ENCODE measurements at regions not wholly inside any gene's neighbourhood (a gene's known extent, or its start where the extent isn't known, plus 50 kb on each side); places are given as distances from the start of the nearest gene placed in this dataset.

DNA sequence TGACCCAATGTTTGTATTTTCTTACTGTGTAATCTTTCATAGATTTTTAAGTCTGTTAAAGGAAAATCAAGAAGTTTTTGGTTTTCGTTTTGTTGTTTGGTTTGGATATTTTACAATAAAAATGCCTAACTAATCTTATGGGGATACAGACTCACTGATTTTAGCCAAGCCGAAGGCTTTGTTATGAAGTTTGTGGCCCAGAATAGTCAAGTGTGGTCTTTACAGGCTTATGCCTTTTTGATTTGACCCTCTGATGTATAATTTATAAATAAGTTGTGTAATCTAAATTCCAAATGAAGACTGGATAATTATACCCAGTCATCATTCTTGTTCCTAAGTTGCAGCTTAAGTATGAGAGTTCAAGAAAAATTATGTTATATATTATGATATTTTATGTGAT lies 739.3 kb downstream of the ADGRL2 start:
- Histone ChIP-seq H4K20me1 (ENCODE audit: insufficient read depth, low read length) (no peaks in the 10 kb centered on the region), H3K4ac (ENCODE audit: low read depth, low read length) (no peak overlapping the region), H3K9me1 (ENCODE audit: insufficient read depth, low read length) (no peaks in the 10 kb centered on the region), H2BK20ac (ENCODE audit: low read depth, low read length) (no peak overlapping the region), H3K23ac (ENCODE audit: low read depth, low read length) (no peak overlapping the region), H3K56ac (ENCODE audit: extremely low read depth, insufficient read depth, low read length) (no peak overlapping the region), H3K14ac (replicated peaks; ENCODE audit: low read depth, low read length) (no peak overlapping the region), H4K8ac (ENCODE audit: low read depth in 2 of 2, low read length in 2 of 2) (no peak overlapping the region), H3K36me3 (ENCODE audit: control insufficient read depth, insufficient read depth, low read length) (no peaks in the 10 kb centered on the region), H2BK5ac (ENCODE audit: low read depth, low read length, poor library complexity, severe bottlenecking) (no peak overlapping the region), H2AK9ac (replicated peaks; ENCODE audit: low read depth, low read length, poor library complexity) (no peak overlapping the region), H2AK5ac (ENCODE audit: low read depth, low read length) (no peak overlapping the region), H3K27me3 (ENCODE audit: control insufficient read depth, insufficient read depth, low read length) (no peaks in the 10 kb centered on the region), H3K4me1 (ENCODE audit: control insufficient read depth, insufficient read depth, low read length) (no peaks in the 10 kb centered on the region), H2AFZ (replicated peaks; ENCODE audit: low read length, poor library complexity) (no peak overlapping the region), H4K5ac (ENCODE audit: low read depth, low read length) (no peak overlapping the region), H3K9ac (ENCODE audit: low read depth, low read length) (no peak overlapping the region), H2BK15ac (ENCODE audit: low read depth, low read length) (no peak overlapping the region), H3K9me3 (ENCODE audit: control insufficient read depth, insufficient read depth, low read length) (peaks cover 3% of the 10 kb centered on the region), H3K79me1 (ENCODE audit: low read depth in 1 of 2, low read length in 2 of 2) (no peaks in the 10 kb centered on the region), H3K27ac (ENCODE audit: insufficient read depth, low read length) (no peak overlapping the region), H4K91ac (ENCODE audit: insufficient read depth, low read depth, low read length) (no peak overlapping the region), H3K4me2 (ENCODE audit: low read depth, low read length) (no peak overlapping the region), H3K18ac (ENCODE audit: low read depth, low read length) (no peak overlapping the region), H2BK120ac (ENCODE audit: low read depth, low read length) (no peak overlapping the region), H3K4me3 (ENCODE audit: insufficient read depth, low read depth, low read length) (no peak overlapping the region)
- CTCF ChIA-PET: no interaction called here
- no peak for TF ChIP-seq MAFK (IDR thresholded peaks at IDR 0.05; ENCODE audit: low read depth, low read length)
- no peak for TF ChIP-seq RFX5 (IDR thresholded peaks at IDR 0.05; ENCODE audit: low read depth, low read length)
- TF ChIP-seq RCOR1 (IDR thresholded peaks at IDR 0.05; ENCODE audit: insufficient replicate concordance, low read length): no peak
- TF ChIP-seq, protein P1, sequence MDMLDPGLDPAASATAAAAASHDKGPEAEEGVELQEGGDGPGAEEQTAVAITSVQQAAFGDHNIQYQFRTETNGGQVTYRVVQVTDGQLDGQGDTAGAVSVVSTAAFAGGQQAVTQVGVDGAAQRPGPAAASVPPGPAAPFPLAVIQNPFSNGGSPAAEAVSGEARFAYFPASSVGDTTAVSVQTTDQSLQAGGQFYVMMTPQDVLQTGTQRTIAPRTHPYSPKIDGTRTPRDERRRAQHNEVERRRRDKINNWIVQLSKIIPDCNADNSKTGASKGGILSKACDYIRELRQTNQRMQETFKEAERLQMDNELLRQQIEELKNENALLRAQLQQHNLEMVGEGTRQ (IDR thresholded peaks at IDR 0.05; ENCODE audit: low read depth, low read length): no peak
- no peak for TF ChIP-seq SMC3 (IDR thresholded peaks at IDR 0.05; ENCODE audit: low read depth, low read length)
- TF ChIP-seq, protein P2, sequence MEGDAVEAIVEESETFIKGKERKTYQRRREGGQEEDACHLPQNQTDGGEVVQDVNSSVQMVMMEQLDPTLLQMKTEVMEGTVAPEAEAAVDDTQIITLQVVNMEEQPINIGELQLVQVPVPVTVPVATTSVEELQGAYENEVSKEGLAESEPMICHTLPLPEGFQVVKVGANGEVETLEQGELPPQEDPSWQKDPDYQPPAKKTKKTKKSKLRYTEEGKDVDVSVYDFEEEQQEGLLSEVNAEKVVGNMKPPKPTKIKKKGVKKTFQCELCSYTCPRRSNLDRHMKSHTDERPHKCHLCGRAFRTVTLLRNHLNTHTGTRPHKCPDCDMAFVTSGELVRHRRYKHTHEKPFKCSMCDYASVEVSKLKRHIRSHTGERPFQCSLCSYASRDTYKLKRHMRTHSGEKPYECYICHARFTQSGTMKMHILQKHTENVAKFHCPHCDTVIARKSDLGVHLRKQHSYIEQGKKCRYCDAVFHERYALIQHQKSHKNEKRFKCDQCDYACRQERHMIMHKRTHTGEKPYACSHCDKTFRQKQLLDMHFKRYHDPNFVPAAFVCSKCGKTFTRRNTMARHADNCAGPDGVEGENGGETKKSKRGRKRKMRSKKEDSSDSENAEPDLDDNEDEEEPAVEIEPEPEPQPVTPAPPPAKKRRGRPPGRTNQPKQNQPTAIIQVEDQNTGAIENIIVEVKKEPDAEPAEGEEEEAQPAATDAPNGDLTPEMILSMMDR (conservative IDR thresholded peaks at IDR 0.05; ENCODE audit: low read depth, low read length): no peak
- TF ChIP-seq CHD1 (IDR thresholded peaks at IDR 0.05; ENCODE audit: low read depth, low read length): no peak
- TF ChIP-seq MXI1 (IDR thresholded peaks at IDR 0.05; ENCODE audit: borderline replicate concordance, low read depth, low read length): no peak
- no peak for TF ChIP-seq POLR2A (IDR thresholded peaks at IDR 0.05; ENCODE audit: low read depth, low read length)
- TF ChIP-seq RAD21 (IDR thresholded peaks at IDR 0.05; ENCODE audit: low read length): no peak
- no peak for TF ChIP-seq BHLHE40 (IDR thresholded peaks at IDR 0.05; ENCODE audit: low read depth, low read length)
- TF ChIP-seq, protein P3, sequence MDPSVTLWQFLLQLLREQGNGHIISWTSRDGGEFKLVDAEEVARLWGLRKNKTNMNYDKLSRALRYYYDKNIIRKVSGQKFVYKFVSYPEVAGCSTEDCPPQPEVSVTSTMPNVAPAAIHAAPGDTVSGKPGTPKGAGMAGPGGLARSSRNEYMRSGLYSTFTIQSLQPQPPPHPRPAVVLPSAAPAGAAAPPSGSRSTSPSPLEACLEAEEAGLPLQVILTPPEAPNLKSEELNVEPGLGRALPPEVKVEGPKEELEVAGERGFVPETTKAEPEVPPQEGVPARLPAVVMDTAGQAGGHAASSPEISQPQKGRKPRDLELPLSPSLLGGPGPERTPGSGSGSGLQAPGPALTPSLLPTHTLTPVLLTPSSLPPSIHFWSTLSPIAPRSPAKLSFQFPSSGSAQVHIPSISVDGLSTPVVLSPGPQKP (IDR thresholded peaks at IDR 0.05; ENCODE audit: borderline replicate concordance, low read depth, low read length): no peak
- no peak for TF ChIP-seq MAZ (IDR thresholded peaks at IDR 0.05; ENCODE audit: borderline replicate concordance, low read depth, low read length)
- no peak for TF ChIP-seq NFE2L2 (IDR thresholded peaks at IDR 0.05; ENCODE audit: low read depth, low read length)
- in situ Hi-C loops (cut with MboI; ENCODE audit: low sequenced_read_pairs): no loop called here
- dilution Hi-C loops (cut with HindIII; ENCODE audit: low sequenced_read_pairs, unreplicated experiment): no loop called here
- no CpG with 5 or more reads among the region's 2 CpGs for WGBS, 2 experiments (ENCODE audit: extremely low coverage in 2 of 2, insufficient read length in 1 of 2)
- DNase-seq: no peak
- POLR2A ChIA-PET (ENCODE audit: unreplicated experiment): no interaction called here
- BruUV-seq (replicated peaks): no TSS peak
- ATAC-seq (ENCODE audit: low read depth): no peak
- intact Hi-C loops (cut with micrococcal nuclease): no loop called here
